ENCODE measurements at regions not wholly inside any gene's neighbourhood (a gene's known extent, or its start where the extent isn't known, plus 50 kb on each side); places are given as distances from the start of the nearest gene placed in this dataset.

DNA sequence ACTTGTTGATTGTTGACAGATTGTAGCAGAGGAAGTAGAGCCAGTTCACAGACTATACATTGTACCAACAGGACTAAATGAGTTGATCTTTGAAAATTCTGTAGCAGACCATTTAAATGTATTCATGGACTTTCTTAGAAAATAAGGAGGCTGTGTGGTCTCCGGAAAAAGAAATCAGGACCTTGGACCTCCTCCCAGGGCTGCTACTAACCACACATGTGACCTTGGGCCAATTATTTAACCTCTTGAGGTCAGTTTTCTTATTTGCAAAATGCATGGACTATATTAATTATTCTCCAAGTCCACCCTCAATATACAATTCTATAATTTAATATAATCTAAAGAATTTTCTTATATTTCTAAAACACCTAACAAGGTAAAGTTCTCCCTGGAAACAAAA, 492.0 kb upstream of the JAG1 start:
- Histone ChIP-seq H3K27ac (ENCODE audit: low read length) (no peak overlapping the region), H3K9me3 (ENCODE audit: low read length) (no peaks in the 10 kb centered on the region), H4K20me1 (ENCODE audit: insufficient read depth) (no peaks in the 10 kb centered on the region), H3K9ac (ENCODE audit: low read length) (no peak overlapping the region), H3K36me3 (ENCODE audit: insufficient read depth, low read length) (no peaks in the 10 kb centered on the region), H3K79me2 (replicated peaks; ENCODE audit: insufficient read depth, low read length) (no peaks in the 10 kb centered on the region), H3K9me2 (ENCODE audit: insufficient read depth, low read length) (no peaks in the 10 kb centered on the region), H3F3A (ENCODE audit: insufficient read depth, low read length, poor library complexity, severe bottlenecking) (no peaks in the 10 kb centered on the region), H3K4me2 (ENCODE audit: low read length) (no peak overlapping the region), H3K4me3 (ENCODE audit: low read length) (no peak overlapping the region), H2AFZ (ENCODE audit: low read depth, low read length) (no peak overlapping the region), H3K27me3 (ENCODE audit: insufficient read depth, low read depth, low read length) (no peaks in the 10 kb centered on the region)
- TF ChIP-seq EP300 (conservative IDR thresholded peaks at IDR 0.05; ENCODE audit: poor library complexity, severe bottlenecking): no peak

- Histone ChIP-seq H3K36me3 (ENCODE audit: insufficient read depth, low read length) (no peaks in the 10 kb centered on the region), H2AFZ (ENCODE audit: low read depth, low read length) (no peak overlapping the region), H3K9me3 (ENCODE audit: low read length) (no peaks in the 10 kb centered on the region), H3K9ac (ENCODE audit: low read length) (no peak overlapping the region), H3K27me3 (ENCODE audit: insufficient read depth, low read depth, low read length) (no peaks in the 10 kb centered on the region), H3K4me3 (ENCODE audit: low read length) (no peak overlapping the region), H4K20me1 (ENCODE audit: insufficient read depth) (no peaks in the 10 kb centered on the region), H3K79me2 (replicated peaks; ENCODE audit: insufficient read depth, low read length) (no peaks in the 10 kb centered on the region), H3F3A (ENCODE audit: insufficient read depth, low read length, poor library complexity, severe bottlenecking) (no peaks in the 10 kb centered on the region), H3K27ac (ENCODE audit: low read length) (no peak overlapping the region), H3K4me2 (ENCODE audit: low read length) (no peak overlapping the region), H3K9me2 (ENCODE audit: insufficient read depth, low read length) (no peaks in the 10 kb centered on the region)
- TF ChIP-seq REST (IDR thresholded peaks at IDR 0.05; ENCODE audit: borderline replicate concordance) (no peak), MXI1 (conservative IDR thresholded peaks at IDR 0.05; ENCODE audit: poor library complexity, severe bottlenecking) (no peak), POLR2AphosphoS5 (IDR thresholded peaks at IDR 0.05) (no peak), EZH2 (IDR thresholded peaks at IDR 0.05; ENCODE audit: borderline replicate concordance, insufficient read depth, low read length, poor library complexity, severe bottlenecking) (no peak), RAD21 (conservative IDR thresholded peaks at IDR 0.05) (no peak), SMC3 (conservative IDR thresholded peaks at IDR 0.05; ENCODE audit: poor library complexity) (no peak), EP300 (conservative IDR thresholded peaks at IDR 0.05; ENCODE audit: poor library complexity, severe bottlenecking) (no peak), TAF1 (IDR thresholded peaks at IDR 0.05; ENCODE audit: low read depth) (no peak)
- TF ChIP-seq, protein P1, sequence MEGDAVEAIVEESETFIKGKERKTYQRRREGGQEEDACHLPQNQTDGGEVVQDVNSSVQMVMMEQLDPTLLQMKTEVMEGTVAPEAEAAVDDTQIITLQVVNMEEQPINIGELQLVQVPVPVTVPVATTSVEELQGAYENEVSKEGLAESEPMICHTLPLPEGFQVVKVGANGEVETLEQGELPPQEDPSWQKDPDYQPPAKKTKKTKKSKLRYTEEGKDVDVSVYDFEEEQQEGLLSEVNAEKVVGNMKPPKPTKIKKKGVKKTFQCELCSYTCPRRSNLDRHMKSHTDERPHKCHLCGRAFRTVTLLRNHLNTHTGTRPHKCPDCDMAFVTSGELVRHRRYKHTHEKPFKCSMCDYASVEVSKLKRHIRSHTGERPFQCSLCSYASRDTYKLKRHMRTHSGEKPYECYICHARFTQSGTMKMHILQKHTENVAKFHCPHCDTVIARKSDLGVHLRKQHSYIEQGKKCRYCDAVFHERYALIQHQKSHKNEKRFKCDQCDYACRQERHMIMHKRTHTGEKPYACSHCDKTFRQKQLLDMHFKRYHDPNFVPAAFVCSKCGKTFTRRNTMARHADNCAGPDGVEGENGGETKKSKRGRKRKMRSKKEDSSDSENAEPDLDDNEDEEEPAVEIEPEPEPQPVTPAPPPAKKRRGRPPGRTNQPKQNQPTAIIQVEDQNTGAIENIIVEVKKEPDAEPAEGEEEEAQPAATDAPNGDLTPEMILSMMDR (IDR thresholded peaks at IDR 0.05; ENCODE audit: poor library complexity, severe bottlenecking): no peak
Measured at GRCh38 chr20:11166712-11167111, 492.9 kb upstream of the JAG1 start.

- Histone ChIP-seq H2AFZ (ENCODE audit: low read depth, low read length) (no peak overlapping the region), H3K9ac (ENCODE audit: low read length) (no peak overlapping the region), H3K4me3 (ENCODE audit: low read length) (no peak overlapping the region), H3K27ac (ENCODE audit: low read length) (no peak overlapping the region), H3K27me3 (ENCODE audit: insufficient read depth, low read depth, low read length) (no peaks in the 10 kb centered on the region), H3K36me3 (ENCODE audit: insufficient read depth, low read length) (no peaks in the 10 kb centered on the region), H3F3A (ENCODE audit: insufficient read depth, low read length, poor library complexity, severe bottlenecking) (no peaks in the 10 kb centered on the region), H4K20me1 (ENCODE audit: insufficient read depth) (no peaks in the 10 kb centered on the region), H3K9me3 (ENCODE audit: low read length) (no peaks in the 10 kb centered on the region), H3K9me2 (ENCODE audit: insufficient read depth, low read length) (no peaks in the 10 kb centered on the region), H3K79me2 (replicated peaks; ENCODE audit: insufficient read depth, low read length) (no peaks in the 10 kb centered on the region), H3K4me2 (ENCODE audit: low read length) (no peak overlapping the region)
- TF ChIP-seq RAD21 (conservative IDR thresholded peaks at IDR 0.05): no peak
Measured at GRCh38 chr20:11168026-11168425, 494.2 kb upstream of the JAG1 start.

Measured in neural cell (in vitro differentiated cells).